Right lobe of liver (tissue), 6 donors: ENCODE measurements at regions not wholly inside any gene's neighbourhood (a gene's known extent, or its start where the extent isn't known, plus 50 kb on each side); places are given as distances from the start of the nearest gene placed in this dataset.

Experiments used
- ATAC-seq, 4 donors: fragments of 200-7000 bp; cut with Tn5 transposase; one replicate each; pipeline ENCODE4 v1.9.1; 2020; ENCODE audit warnings: mild to moderate bottlenecking in 4 of 4, moderate library complexity in 4 of 4
- DNase-seq, 3 donors: peaks; one replicate each; pipeline ENCODE4 v3.0.0-alpha.2; 2020
- H3K27ac ChIP-seq, 3 donors: fragments of 200-600 bp; one replicate each; pipeline ENCODE4 v1.8.0; 2022
- H3K27me3 ChIP-seq, 2 donors: fragments of 200-600 bp; one replicate each; pipeline ENCODE4 v1.8.0; 2022
- H3K36me3 ChIP-seq, 4 donors: fragments of 200-600 bp; sonication (generic) in 1 of 4; one replicate each; pipeline versions ENCODE4 v1.5.1 to v1.8.0; 2017 to 2022; ENCODE audit warnings: control low read depth in 1 of 4
- H3K4me1 ChIP-seq, 4 donors: fragments of 200-600 bp; sonication (generic) in 1 of 4; one replicate each; pipeline versions ENCODE4 v1.5.1 to v1.8.0; 2017 to 2022; ENCODE audit warnings: control low read depth in 1 of 4
- H3K4me3 ChIP-seq, 3 donors: fragments of 200-600 bp; one replicate each; pipeline ENCODE4 v1.8.0; 2022
- H3K9me3 ChIP-seq, 4 donors: fragments of 200-600 bp; sonication (generic) in 1 of 4; one replicate each; pipeline versions ENCODE4 v1.5.1 to v1.8.0; 2017 to 2022; ENCODE audit warnings: control low read depth in 1 of 4
- POLR2A ChIP-seq: fragments of 450-650 bp; IDR thresholded peaks from one replicate; pipeline ENCODE4 v1.6.1; 2017; ENCODE audit warnings: antibody characterized with exemption, mild to moderate bottlenecking
- WGBS: methylation state at CpG from one replicate; pipeline ENCODE4 v1.1.6; 2018; ENCODE audit warnings: low coverage, low lambda C conversion rate; ENCODE audit not compliant: insufficient coverage; ENCODE audit errors: missing lambda C conversion rate; 5-methylcytosine and 5-hydroxymethylcytosine counted together
- intact Hi-C, 2 donors: fragments of 100-400 bp; cut with DNase I; formaldehyde crosslinking; loops; one replicate each; pipeline versions ENCODE4 v1.11.2 to v1.14.1; 2022
- TF ChIP-seq, protein P1 (sequence below), 4 donors: fragments of 200-600 bp in 3 of 4; fragments of 450-650 bp in 1 of 4; IDR thresholded peaks; one replicate each; pipeline versions ENCODE4 v1.5.1 to v1.8.0; 2016 to 2022; ENCODE audit warnings: antibody characterized with exemption in 4 of 4, mild to moderate bottlenecking in 2 of 4
- donor health status: DM: no; HTN: yes; CAD: no.
- donor health status: DM: no; HTN: no; CAD: no.
- donor health status: DM: no; HTN: no; CAD: no.
- donor health status: DM: no; HTN: yes; CAD: no.
- donor health status: DM: no; HTN: yes; CAD: no.

DNA sequence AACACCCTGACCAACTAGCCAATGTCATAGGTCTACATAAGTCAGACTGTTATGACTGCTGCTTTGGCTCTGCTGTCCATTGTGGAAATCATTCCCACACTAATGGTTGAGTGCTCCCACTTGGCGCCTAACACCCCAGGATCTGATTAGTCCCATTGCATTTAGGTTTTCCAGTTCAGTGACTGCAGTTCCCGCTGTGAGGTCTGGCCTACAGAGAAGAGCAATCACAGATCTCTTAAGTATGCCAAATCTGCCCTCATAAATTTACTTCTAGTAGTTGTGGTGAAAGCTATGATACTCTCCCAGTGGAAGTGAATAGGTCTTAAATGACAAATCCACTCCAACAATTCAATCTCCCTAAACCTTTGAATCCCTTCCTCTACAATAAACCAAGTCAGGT is 77.3 kb upstream of the IL2 start:
- H3K4me1 ChIP-seq, result no peaks in the 10 kb centered on the region
- DNase-seq (no peak), ATAC-seq (no peak)
- no peak for TF ChIP-seq POLR2A
- TF ChIP-seq, protein P1, sequence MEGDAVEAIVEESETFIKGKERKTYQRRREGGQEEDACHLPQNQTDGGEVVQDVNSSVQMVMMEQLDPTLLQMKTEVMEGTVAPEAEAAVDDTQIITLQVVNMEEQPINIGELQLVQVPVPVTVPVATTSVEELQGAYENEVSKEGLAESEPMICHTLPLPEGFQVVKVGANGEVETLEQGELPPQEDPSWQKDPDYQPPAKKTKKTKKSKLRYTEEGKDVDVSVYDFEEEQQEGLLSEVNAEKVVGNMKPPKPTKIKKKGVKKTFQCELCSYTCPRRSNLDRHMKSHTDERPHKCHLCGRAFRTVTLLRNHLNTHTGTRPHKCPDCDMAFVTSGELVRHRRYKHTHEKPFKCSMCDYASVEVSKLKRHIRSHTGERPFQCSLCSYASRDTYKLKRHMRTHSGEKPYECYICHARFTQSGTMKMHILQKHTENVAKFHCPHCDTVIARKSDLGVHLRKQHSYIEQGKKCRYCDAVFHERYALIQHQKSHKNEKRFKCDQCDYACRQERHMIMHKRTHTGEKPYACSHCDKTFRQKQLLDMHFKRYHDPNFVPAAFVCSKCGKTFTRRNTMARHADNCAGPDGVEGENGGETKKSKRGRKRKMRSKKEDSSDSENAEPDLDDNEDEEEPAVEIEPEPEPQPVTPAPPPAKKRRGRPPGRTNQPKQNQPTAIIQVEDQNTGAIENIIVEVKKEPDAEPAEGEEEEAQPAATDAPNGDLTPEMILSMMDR (IDR thresholded peaks at IDR 0.05), result no peak
- H3K27me3 ChIP-seq, result no peaks in the 10 kb centered on the region
- H3K36me3 ChIP-seq, result no peaks in the 10 kb centered on the region
- intact Hi-C loops, result no loop called here
- H3K4me3 ChIP-seq, result no peak overlapping the region
- H3K9me3 ChIP-seq, result no peaks in the 10 kb centered on the region
- 88% methylated on average over 2 of the region's 2 CpGs for WGBS
- H3K27ac ChIP-seq, result no peak overlapping the region

DNA sequence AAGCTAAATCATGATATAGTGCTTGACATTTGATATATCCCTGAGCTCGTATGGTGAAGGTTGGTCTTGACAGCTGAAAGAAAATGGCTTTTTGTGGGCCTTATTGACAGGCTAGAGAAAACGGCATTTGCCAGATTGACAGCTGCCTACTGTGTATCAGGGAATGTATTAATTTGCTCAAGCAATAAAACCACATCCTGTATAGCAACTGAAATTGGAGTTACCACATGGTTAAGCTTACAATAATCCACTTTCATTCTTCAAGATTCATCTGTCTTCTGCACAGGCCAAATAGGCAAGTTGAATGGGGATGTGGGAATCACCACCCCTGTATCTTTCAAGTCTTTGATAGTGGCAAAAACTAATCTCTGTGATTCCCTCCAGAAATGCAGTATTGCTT is 76.2 kb upstream of the IL2 start:
- no peaks in the 10 kb centered on the region for H3K4me1 ChIP-seq
- no peak overlapping the region for H3K27ac ChIP-seq
- no peaks in the 10 kb centered on the region for H3K36me3 ChIP-seq
- 51% methylated on average over 2 of the region's 2 CpGs for WGBS
- H3K4me3 ChIP-seq, result no peak overlapping the region
- DNase-seq (no peak), ATAC-seq (no peak)
- intact Hi-C loops, result no loop called here
- H3K9me3 ChIP-seq, result no peaks in the 10 kb centered on the region
- no peak for TF ChIP-seq POLR2A
- TF ChIP-seq, protein P1 (IDR thresholded peaks at IDR 0.05), result no peak
- no peaks in the 10 kb centered on the region for H3K27me3 ChIP-seq

DNA sequence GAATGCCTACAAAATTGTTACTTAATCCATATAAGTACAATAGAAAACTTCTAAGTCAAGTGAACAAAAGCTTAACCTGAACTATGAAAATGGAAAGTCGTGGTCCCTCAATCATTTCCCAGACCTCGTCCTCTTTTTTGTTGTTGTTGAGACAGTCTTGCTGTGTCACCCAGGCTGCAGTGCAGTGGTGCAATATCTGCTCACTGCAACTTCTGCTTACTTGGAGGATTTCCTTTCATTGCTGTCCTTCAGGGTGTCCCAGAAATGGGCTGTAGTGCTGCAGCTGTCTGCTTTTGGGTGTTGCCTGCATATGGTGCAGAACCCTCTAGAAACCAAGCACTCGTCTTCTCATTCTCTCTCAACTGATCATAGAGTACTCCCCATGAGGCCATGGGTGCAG is 75.0 kb upstream of the IL2 start:
- Histone ChIP-seq H3K27me3 (no peaks in the 10 kb centered on the region), H3K4me3 (no peak overlapping the region), H3K36me3 (no peaks in the 10 kb centered on the region), H3K9me3 (no peaks in the 10 kb centered on the region), H3K4me1 (no peaks in the 10 kb centered on the region), H3K27ac (no peak overlapping the region)
- TF ChIP-seq, protein P1 (IDR thresholded peaks at IDR 0.05), result no peak
- TF ChIP-seq POLR2A, result no peak
- ATAC-seq, result no peak
- DNase-seq, result no peak
- intact Hi-C loops, result no loop called here
- 33% methylated on average over 3 of the region's 3 CpGs for WGBS

DNA sequence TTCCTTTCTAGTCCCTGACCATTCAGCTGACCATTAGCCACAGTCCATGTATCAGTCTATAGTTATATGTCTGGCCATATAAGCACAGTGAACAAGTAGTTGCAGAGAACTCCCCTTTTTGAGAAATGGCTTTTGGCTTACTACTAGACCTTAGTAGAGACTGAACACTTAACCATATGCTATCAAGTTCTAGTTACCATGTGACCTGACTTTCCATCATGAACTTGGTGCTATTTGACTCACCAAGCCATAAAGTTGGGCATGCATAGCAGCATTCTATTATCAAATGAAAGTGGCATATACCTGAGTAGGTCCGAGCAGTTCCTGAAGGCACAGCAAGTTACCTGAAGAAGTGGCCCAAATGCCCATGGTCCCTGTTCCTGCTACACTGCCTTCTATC is 74.5 kb upstream of the IL2 start:
- no peaks in the 10 kb centered on the region for H3K9me3 ChIP-seq
- 64% methylated on average over 1 of the region's 1 CpG for WGBS
- ATAC-seq (no peak), DNase-seq (no peak)
- H3K36me3 ChIP-seq, result no peaks in the 10 kb centered on the region
- no peaks in the 10 kb centered on the region for H3K4me1 ChIP-seq
- no peaks in the 10 kb centered on the region for H3K27me3 ChIP-seq
- intact Hi-C loops, result no loop called here
- no peak overlapping the region for H3K27ac ChIP-seq
- H3K4me3 ChIP-seq, result no peak overlapping the region
- TF ChIP-seq, protein P1 (IDR thresholded peaks at IDR 0.05), result no peak
- no peak for TF ChIP-seq POLR2A

DNA sequence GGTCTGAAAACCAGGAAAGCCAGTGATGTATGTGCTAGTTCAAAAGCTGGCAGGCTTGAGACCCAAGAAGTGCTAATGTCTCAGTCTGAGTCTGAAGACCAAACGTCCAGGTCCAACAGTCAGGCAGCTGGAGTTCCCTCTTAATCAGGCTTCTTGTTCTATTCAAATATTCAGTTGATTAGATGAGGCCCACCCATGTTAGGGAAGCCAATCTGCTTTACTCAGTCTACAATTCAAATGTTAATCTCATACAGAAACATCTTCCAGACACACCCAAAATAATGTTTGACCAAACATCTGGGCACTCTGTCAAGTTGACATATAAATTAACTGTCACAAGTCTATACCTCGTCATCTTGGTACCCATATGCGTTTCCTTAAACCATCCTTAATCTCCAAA is 72.4 kb upstream of the IL2 start:
- no peaks in the 10 kb centered on the region for H3K4me1 ChIP-seq
- 43% methylated on average over 3 of the region's 3 CpGs for whole genome bisulfite sequencing
- ATAC-seq, result no peak
- intact Hi-C loops, result no loop called here
- H3K9me3 ChIP-seq, result no peaks in the 10 kb centered on the region
- no peak for DNase-seq
- no peak overlapping the region for H3K4me3 ChIP-seq
- no peaks in the 10 kb centered on the region for H3K36me3 ChIP-seq
- H3K27me3 ChIP-seq, result no peaks in the 10 kb centered on the region
- H3K27ac ChIP-seq, result no peak overlapping the region
- no peak for TF ChIP-seq POLR2A
- TF ChIP-seq, protein P1 (IDR thresholded peaks at IDR 0.05), result no peak
